Activated CD4-positive, CD25-positive, alpha-beta regulatory T cell treated with anti-CD3 and anti-CD28 coated beads, Interleukin-2, amount 50 U/mL, for 16 hours (primary cell): ENCODE measurements at regions not wholly inside any gene's neighbourhood (a gene's known extent, or its start where the extent isn't known, plus 50 kb on each side); places are given as distances from the start of the nearest gene placed in this dataset.

Source experiments
- DNase-seq: peaks from one replicate; pipeline ENCODE4 v3.0.0-alpha.2; 2020; ENCODE audit warnings: low read depth, low spot score

- no peak for DNase-seq
Observed at GRCh38 chr6:169082817-169083507, 170.7 kb downstream of the THBS2 start.

- DNase-seq = no peak
Observed at GRCh38 chr6:169082093-169082492, 171.6 kb downstream of the THBS2 start.

- DNase-seq = no peak
Observed at GRCh38 chr6:169081248-169081647, 172.4 kb downstream of the THBS2 start.

GRCh38 chr6:169079650-169080049 lies 174.0 kb downstream of the THBS2 start:
- DNase-seq = no peak

- no peak for DNase-seq
Observed at GRCh38 chr6:169078399-169079145, 175.1 kb downstream of the THBS2 start.

GRCh38 chr6:169075915-169076654 lies 177.6 kb downstream of the THBS2 start:
- no peak for DNase-seq

GRCh38 chr6:169075211-169075914 lies 178.3 kb downstream of the THBS2 start:
- no peak for DNase-seq

GRCh38 chr6:169074526-169074925 lies 179.1 kb downstream of the THBS2 start:
- DNase-seq = no peak

GRCh38 chr6:169073311-169073710 lies 180.3 kb downstream of the THBS2 start:
- DNase-seq = no peak

- no peak for DNase-seq
Observed at GRCh38 chr6:169072127-169073042, 181.3 kb downstream of the THBS2 start.

- DNase-seq = no peak
Observed at GRCh38 chr6:169071394-169071793, 182.3 kb downstream of the THBS2 start.

- DNase-seq = no peak
Observed at GRCh38 chr6:169070506-169071176, 183.0 kb downstream of the THBS2 start.

GRCh38 chr6:169069356-169069755 lies 184.3 kb downstream of the THBS2 start:
- no peak for DNase-seq

GRCh38 chr6:169064194-169064593 lies 189.5 kb downstream of the THBS2 start:
- DNase-seq = no peak

GRCh38 chr6:169062272-169062671 lies 191.4 kb downstream of the THBS2 start:
- DNase-seq = no peak

- no peak for DNase-seq
Observed at GRCh38 chr6:169058634-169059033, 195.0 kb downstream of the THBS2 start.

GRCh38 chr6:169052462-169052861 lies 201.2 kb downstream of the THBS2 start:
- DNase-seq = no peak

- no peak for DNase-seq
Observed at GRCh38 chr6:169051371-169051770, 202.3 kb downstream of the THBS2 start.

GRCh38 chr6:169048865-169049205 lies 204.8 kb downstream of the THBS2 start:
- no peak for DNase-seq

- DNase-seq = no peak
Observed at GRCh38 chr6:169048185-169048864, 205.3 kb downstream of the THBS2 start.
